Endothelial cell of umbilical vein (primary cell): ENCODE measurements at regions not wholly inside any gene's neighbourhood (a gene's known extent, or its start where the extent isn't known, plus 50 kb on each side); places are given as distances from the start of the nearest gene placed in this dataset.

ENCODE experiments used
- BruUV-seq: library from RNA; stranded (reverse); fragments of 400-500 nt; replicated peaks from 2 replicates; lab custom pipeline; 2021; lab: Mats Ljungman, UMichigan
- CTCF ChIA-PET: fragments of 300-600, 350-600 bp; sonication (Branson Sonifier 250); formaldehyde crosslinking; loops from one replicate; lab custom pipeline; 2021; ENCODE audit warnings: antibody characterized with exemption, inconsistent platforms; lab: Charles Lee
- POLR2A ChIA-PET: fragments of 300-600, 350-600 bp; sonication (Branson Sonifier 250); formaldehyde crosslinking; loops from one replicate; lab custom pipeline; 2021; ENCODE audit warnings: antibody characterized with exemption, inconsistent platforms; lab: Charles Lee
- DNase-seq: peaks from one replicate; pipeline ENCODE4 v3.0.0-alpha.2; 2011; ENCODE audit warnings: low read depth, low spot score
- FAIRE-seq: peaks from 2 replicates; lab custom pipeline; 2011; peaks lifted over from hg19 to GRCh38; lab: Jason Lieb, UNC
- H2AFZ ChIP-seq: 2 replicates; pipeline ENCODE4 v1.6.0; 2012; ENCODE audit warnings: low read depth, low read length, control low read depth, inconsistent platforms
- H3K27ac ChIP-seq: 2 replicates; pipeline ENCODE4 v1.5.1; 2011; ENCODE audit warnings: low read depth, mild to moderate bottlenecking, control low read depth, low read length, moderate library complexity; ENCODE audit not compliant: insufficient read depth
- H3K27me3 ChIP-seq, 2 experiments: 2 replicates each; pipeline versions ENCODE4 v1.6.0 to v1.6.1; 2011; ENCODE audit warnings: low read length in 2 of 2, mixed read lengths in 1 of 2; ENCODE audit not compliant: control insufficient read depth in 2 of 2, insufficient read depth in 2 of 2
- H3K36me3 ChIP-seq, 2 experiments: 2 replicates in 1 of 2; 3 replicates in 1 of 2; pipeline ENCODE4 v1.5.1; 2011; ENCODE audit warnings: low read length in 2 of 2, mild to moderate bottlenecking in 1 of 2, moderate library complexity in 1 of 2; ENCODE audit not compliant: control insufficient read depth in 2 of 2, insufficient read depth in 2 of 2; ENCODE audit errors: extremely low read depth in 1 of 2
- H3K4me1 ChIP-seq: 3 replicates; pipeline ENCODE4 v1.5.1; 2011; ENCODE audit warnings: mild to moderate bottlenecking, low read length; ENCODE audit not compliant: control insufficient read depth, insufficient read depth; ENCODE audit errors: extremely low read depth
- H3K4me2 ChIP-seq: 2 replicates; pipeline ENCODE4 v1.6.1; 2011; ENCODE audit warnings: low read length, control low read depth, mixed read lengths; ENCODE audit not compliant: insufficient read depth
- H3K4me3 ChIP-seq, 3 experiments: fragments of 200-600 bp in 1 of 3; sonication (generic), shearing (Covaris generic) in 1 of 3; replicated peaks in 1 of 3; 2 replicates each; pipeline ENCODE4 v1.5.1; 2011 to 2016; ENCODE audit warnings: control low read depth in 3 of 3, low read length in 3 of 3, mild to moderate bottlenecking in 2 of 3, inconsistent platforms in 1 of 3, low read depth in 1 of 3, moderate library complexity in 1 of 3; ENCODE audit not compliant: insufficient read depth in 1 of 3
- H3K79me2 ChIP-seq: 2 replicates; pipeline ENCODE4 v1.6.0; 2012; ENCODE audit warnings: low read length, inconsistent platforms; ENCODE audit not compliant: control insufficient read depth, insufficient read depth
- H3K9ac ChIP-seq: replicated peaks from 2 replicates; pipeline ENCODE3; 2011; ENCODE audit warnings: low read length, control low read depth; ENCODE audit not compliant: insufficient read depth; ENCODE audit errors: extremely low read depth
- H3K9me1 ChIP-seq: replicated peaks from 3 replicates; pipeline ENCODE4 v1.6.0; 2011; ENCODE audit warnings: mild to moderate bottlenecking, low read length; ENCODE audit not compliant: control insufficient read depth, insufficient read depth; ENCODE audit errors: extremely low read depth
- H3K9me3 ChIP-seq: replicated peaks from 2 replicates; pipeline ENCODE4 v1.5.1; 2012; ENCODE audit warnings: low read length, inconsistent platforms; ENCODE audit not compliant: control insufficient read depth, insufficient read depth
- H4K20me1 ChIP-seq: replicated peaks from 2 replicates; pipeline ENCODE3; 2011; ENCODE audit warnings: mild to moderate bottlenecking, low read length; ENCODE audit not compliant: control insufficient read depth, insufficient read depth; ENCODE audit errors: extremely low read depth
- EZH2 ChIP-seq: IDR thresholded peaks from 2 replicates; pipeline ENCODE4 v1.6.1; 2012; ENCODE audit warnings: borderline replicate concordance, low read depth, mild to moderate bottlenecking, moderate library complexity, low read length, inconsistent platforms; ENCODE audit not compliant: severe bottlenecking
- FOS ChIP-seq: IDR thresholded peaks from 2 replicates; pipeline ENCODE4 v1.6.1; 2011; ENCODE audit warnings: mild to moderate bottlenecking, low read length, moderate library complexity, borderline replicate concordance; ENCODE audit not compliant: insufficient read depth
- GATA2 ChIP-seq: IDR thresholded peaks from 2 replicates; pipeline ENCODE4 v1.7.0; 2011; ENCODE audit warnings: low read depth, mild to moderate bottlenecking, moderate library complexity, mixed read lengths, low read length; ENCODE audit not compliant: insufficient read length, insufficient read depth
- JUN ChIP-seq: IDR thresholded peaks from 2 replicates; pipeline ENCODE4 v1.6.1; 2011; ENCODE audit warnings: borderline replicate concordance, low read depth; ENCODE audit not compliant: insufficient read length, insufficient read depth
- MYC ChIP-seq: IDR thresholded peaks from one replicate; pipeline ENCODE4 v1.6.1; 2011; ENCODE audit warnings: mild to moderate bottlenecking, low read depth, low read length
- POLR2A ChIP-seq: IDR thresholded peaks from 2 replicates; pipeline ENCODE4 v1.6.1; 2012; ENCODE audit warnings: low read depth, mild to moderate bottlenecking, control low read depth, low read length
- POLR2AphosphoS5 ChIP-seq: IDR thresholded peaks from 2 replicates; pipeline ENCODE4 v1.6.1; 2012; ENCODE audit warnings: low read depth, mild to moderate bottlenecking, control low read depth, low read length, moderate library complexity; ENCODE audit not compliant: insufficient read depth
- dilution Hi-C: fragments of 300-500 bp; cut with MboI; formaldehyde crosslinking; loops from one replicate; pipeline ENCODE4 v1.15.0; 2019; ENCODE audit warnings: low sequenced_read_pairs; ENCODE audit not compliant: extremely low pct_ligation_motif_present
- intact Hi-C: fragments of 100-400 bp; cut with micrococcal nuclease; formaldehyde crosslinking; loops from one replicate; pipeline ENCODE4 v1.10.0; 2022
- TF ChIP-seq, protein P1 (sequence below): IDR thresholded peaks from 2 replicates; pipeline ENCODE4 v1.6.1; 2011; ENCODE audit not compliant: insufficient read depth, insufficient read length
- TF ChIP-seq, protein P2 (sequence below), 2 donors: IDR thresholded peaks; 1 replicate in 1 of 2; 2 replicates in 1 of 2; pipeline ENCODE4 v1.5.1; 2011; ENCODE audit warnings: low read length in 2 of 2, mild to moderate bottlenecking in 2 of 2, moderate library complexity in 2 of 2, control low read depth in 1 of 2, inconsistent platforms in 1 of 2, low read depth in 1 of 2; ENCODE audit not compliant: insufficient read depth in 1 of 2; ENCODE audit errors: extremely low read depth in 1 of 2

DNA sequence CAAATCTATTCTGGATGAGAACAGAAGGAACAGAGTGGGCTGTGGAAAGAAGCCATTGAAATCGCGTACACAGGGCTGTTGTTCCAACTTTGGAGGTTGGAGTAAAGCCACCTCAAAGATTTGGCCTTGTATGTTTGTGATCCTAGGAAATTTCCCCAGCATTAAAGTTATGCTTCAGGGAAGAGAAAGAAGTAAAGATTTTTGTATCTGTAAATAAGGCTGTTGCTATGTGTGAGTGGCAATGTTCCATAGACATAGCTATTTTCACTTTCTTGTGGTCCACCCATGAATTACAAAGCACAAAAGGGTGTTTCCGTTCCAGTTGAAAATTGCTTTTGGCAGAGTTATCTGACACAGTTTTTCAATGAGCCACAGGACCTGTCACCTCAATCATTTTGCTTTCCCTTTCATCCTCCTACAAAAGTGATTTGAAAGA, 321.3 kb downstream of the TFAP2B start:
- H3K4me3 ChIP-seq: no peak overlapping the region
- H3K9ac ChIP-seq: no peak overlapping the region
- TF ChIP-seq POLR2AphosphoS5 (no peak), EZH2 (no peak), POLR2A (no peak), GATA2 (no peak), MYC (no peak), JUN (no peak), FOS (no peak)
- TF ChIP-seq, protein P1, sequence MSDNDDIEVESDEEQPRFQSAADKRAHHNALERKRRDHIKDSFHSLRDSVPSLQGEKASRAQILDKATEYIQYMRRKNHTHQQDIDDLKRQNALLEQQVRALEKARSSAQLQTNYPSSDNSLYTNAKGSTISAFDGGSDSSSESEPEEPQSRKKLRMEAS: no peak
- TF ChIP-seq, protein P2, sequence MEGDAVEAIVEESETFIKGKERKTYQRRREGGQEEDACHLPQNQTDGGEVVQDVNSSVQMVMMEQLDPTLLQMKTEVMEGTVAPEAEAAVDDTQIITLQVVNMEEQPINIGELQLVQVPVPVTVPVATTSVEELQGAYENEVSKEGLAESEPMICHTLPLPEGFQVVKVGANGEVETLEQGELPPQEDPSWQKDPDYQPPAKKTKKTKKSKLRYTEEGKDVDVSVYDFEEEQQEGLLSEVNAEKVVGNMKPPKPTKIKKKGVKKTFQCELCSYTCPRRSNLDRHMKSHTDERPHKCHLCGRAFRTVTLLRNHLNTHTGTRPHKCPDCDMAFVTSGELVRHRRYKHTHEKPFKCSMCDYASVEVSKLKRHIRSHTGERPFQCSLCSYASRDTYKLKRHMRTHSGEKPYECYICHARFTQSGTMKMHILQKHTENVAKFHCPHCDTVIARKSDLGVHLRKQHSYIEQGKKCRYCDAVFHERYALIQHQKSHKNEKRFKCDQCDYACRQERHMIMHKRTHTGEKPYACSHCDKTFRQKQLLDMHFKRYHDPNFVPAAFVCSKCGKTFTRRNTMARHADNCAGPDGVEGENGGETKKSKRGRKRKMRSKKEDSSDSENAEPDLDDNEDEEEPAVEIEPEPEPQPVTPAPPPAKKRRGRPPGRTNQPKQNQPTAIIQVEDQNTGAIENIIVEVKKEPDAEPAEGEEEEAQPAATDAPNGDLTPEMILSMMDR (IDR thresholded peaks at IDR 0.05; ENCODE audit: extremely low read depth in 1 of 2, insufficient read depth in 1 of 2, low read depth in 1 of 2, low read length in 2 of 2): no peak
- BruUV-seq: no TSS peak
- H3K27me3 ChIP-seq: no peaks in the 10 kb centered on the region
- no peaks in the 10 kb centered on the region for H3K79me2 ChIP-seq
- CTCF ChIA-PET: no interaction called here
- intact Hi-C loops: no loop called here
- no peaks in the 10 kb centered on the region for H3K9me3 ChIP-seq
- H4K20me1 ChIP-seq: no peaks in the 10 kb centered on the region
- FAIRE-seq: no peak
- no peaks in the 10 kb centered on the region for H3K36me3 ChIP-seq
- POLR2A ChIA-PET: no interaction called here
- dilution Hi-C loops: no loop called here
- no peak overlapping the region for H3K27ac ChIP-seq
- no peak overlapping the region for H3K4me2 ChIP-seq
- no peak for DNase-seq
- no peak overlapping the region for H2AFZ ChIP-seq
- no peaks in the 10 kb centered on the region for H3K4me1 ChIP-seq
- no peaks in the 10 kb centered on the region for H3K9me1 ChIP-seq
